HEK293 (cell line): ENCODE measurements at regions not wholly inside any gene's neighbourhood (a gene's known extent, or its start where the extent isn't known, plus 50 kb on each side); places are given as distances from the start of the nearest gene placed in this dataset.

Experiments
- CTCF ChIA-PET: fragments of 350-600 bp; formaldehyde crosslinking; extraction: SDS; loops from one replicate; lab custom pipeline; 2021; ENCODE audit warnings: antibody characterized with exemption; lab: Yijun Ruan, JAX
- POLR2A ChIA-PET: fragments of 300-600 bp; formaldehyde crosslinking; extraction: SDS; loops from one replicate; lab custom pipeline; 2020; ENCODE audit warnings: antibody characterized with exemption, inconsistent platforms; lab: Yijun Ruan, JAX
- H3K27ac ChIP-seq: fragments of 200-500 bp; sonication (Bioruptor generic); 2 replicates; pipeline ENCODE4 v1.5.1; 2014; ENCODE audit warnings: low read depth, low read length, control low read depth, inconsistent platforms; ENCODE audit errors: extremely low read depth
- H3K36me3 ChIP-seq, 2 experiments: fragments of 200-500 bp in 1 of 2; sonication (Bioruptor generic) in 1 of 2; 1 replicate in 1 of 2; 2 replicates in 1 of 2; pipeline ENCODE4 v1.5.1; 2014 to 2017; ENCODE audit warnings: inconsistent platforms in 2 of 2, low read length in 2 of 2; ENCODE audit not compliant: control insufficient read depth in 2 of 2, insufficient read depth in 1 of 2
- H3K4me1 ChIP-seq: fragments of 200-500 bp; sonication (Bioruptor generic); 2 replicates; pipeline ENCODE4 v1.5.1; 2014; ENCODE audit warnings: mild to moderate bottlenecking, low read length, inconsistent platforms; ENCODE audit not compliant: control insufficient read depth, insufficient read depth
- H3K4me3 ChIP-seq: 2 replicates; pipeline ENCODE4 v1.5.1; 2011; ENCODE audit warnings: low read depth, mild to moderate bottlenecking, control low read depth, low read length, moderate library complexity
- H3K9me3 ChIP-seq: fragments of 200-500 bp; sonication (Bioruptor generic); 2 replicates; pipeline ENCODE4 v1.5.1; 2014; ENCODE audit warnings: low read depth, low read length, inconsistent platforms; ENCODE audit not compliant: control insufficient read depth, insufficient read depth
- BCL11B ChIP-seq: fragments of 450-650 bp; formaldehyde crosslinking; IDR thresholded peaks from 2 replicates; pipeline ENCODE4 v1.5.1; 2016; ENCODE audit warnings: low read depth, missing biosample characterization, missing genetic modification characterization
- KLF7 ChIP-seq: fragments of 450-650 bp; formaldehyde crosslinking; IDR thresholded peaks from 2 replicates; pipeline ENCODE4 v1.5.1; 2016; ENCODE audit warnings: missing biosample characterization, missing genetic modification characterization, borderline replicate concordance
- PATZ1 ChIP-seq: fragments of 450-650 bp; formaldehyde crosslinking; IDR thresholded peaks from 2 replicates; pipeline ENCODE4 v1.5.1; 2016; ENCODE audit warnings: missing biosample characterization, missing genetic modification characterization
- SP2 ChIP-seq: fragments of 450-650 bp; formaldehyde crosslinking; IDR thresholded peaks from 2 replicates; pipeline ENCODE4 v1.5.1; 2016; ENCODE audit warnings: missing biosample characterization, missing genetic modification characterization
- TCF7L2 ChIP-seq: IDR thresholded peaks from 2 replicates; pipeline ENCODE4 v1.6.1; 2011; ENCODE audit warnings: low read depth, mild to moderate bottlenecking, inconsistent platforms, low read length, moderate library complexity, borderline replicate concordance
- ZBTB44 ChIP-seq: fragments of 450-650 bp; IDR thresholded peaks from 2 replicates; pipeline ENCODE4 v1.5.1; 2018; ENCODE audit warnings: missing biosample characterization, mild to moderate bottlenecking, missing genetic modification characterization
- ZFHX2 ChIP-seq: fragments of 450-650 bp; formaldehyde crosslinking; conservative IDR thresholded peaks from 2 replicates; pipeline ENCODE4 v1.5.1; 2016; ENCODE audit warnings: missing biosample characterization, missing genetic modification characterization
- ZNF175 ChIP-seq: fragments of 450-650 bp; formaldehyde crosslinking; IDR thresholded peaks from 2 replicates; pipeline ENCODE4 v1.5.1; 2016; ENCODE audit warnings: missing biosample characterization, missing genetic modification characterization
- ZNF18 ChIP-seq: fragments of 450-650 bp; formaldehyde crosslinking; IDR thresholded peaks from 2 replicates; pipeline ENCODE4 v1.5.1; 2016; ENCODE audit warnings: missing biosample characterization, missing genetic modification characterization
- ZNF211 ChIP-seq: fragments of 450-650 bp; formaldehyde crosslinking; IDR thresholded peaks from 2 replicates; pipeline ENCODE4 v1.5.1; 2016; ENCODE audit warnings: low read depth, missing biosample characterization, missing genetic modification characterization
- ZNF280D ChIP-seq: fragments of 450-650 bp; formaldehyde crosslinking; IDR thresholded peaks from 2 replicates; pipeline ENCODE4 v1.5.1; 2016; ENCODE audit warnings: missing biosample characterization, missing genetic modification characterization
- ZNF292 ChIP-seq: fragments of 450-650 bp; formaldehyde crosslinking; IDR thresholded peaks from 2 replicates; pipeline ENCODE4 v1.5.1; 2016; ENCODE audit warnings: low read depth, missing biosample characterization, missing genetic modification characterization, borderline replicate concordance
- ZNF302 ChIP-seq: fragments of 450-650 bp; formaldehyde crosslinking; IDR thresholded peaks from 2 replicates; pipeline ENCODE4 v1.5.1; 2016; ENCODE audit warnings: missing biosample characterization, missing genetic modification characterization, low read depth
- ZNF350 ChIP-seq: fragments of 450-650 bp; formaldehyde crosslinking; IDR thresholded peaks from 2 replicates; pipeline ENCODE4 v1.5.0; 2017; ENCODE audit warnings: missing biosample characterization, mild to moderate bottlenecking, missing genetic modification characterization
- ZNF398 ChIP-seq: fragments of 450-650 bp; formaldehyde crosslinking; IDR thresholded peaks from 2 replicates; pipeline ENCODE4 v1.5.1; 2017; ENCODE audit warnings: missing biosample characterization, missing genetic modification characterization
- ZNF426 ChIP-seq: fragments of 450-650 bp; formaldehyde crosslinking; IDR thresholded peaks from 2 replicates; pipeline ENCODE4 v1.5.1; 2017; ENCODE audit warnings: missing biosample characterization, missing genetic modification characterization, mild to moderate bottlenecking, inconsistent platforms, moderate library complexity
- ZNF529 ChIP-seq: fragments of 450-650 bp; formaldehyde crosslinking; IDR thresholded peaks from 2 replicates; pipeline ENCODE4 v1.5.1; 2017; ENCODE audit warnings: missing genetic modification characterization, missing biosample characterization; ENCODE audit not compliant: insufficient replicate concordance
- ZNF530 ChIP-seq: fragments of 450-650 bp; formaldehyde crosslinking; IDR thresholded peaks from 2 replicates; pipeline ENCODE4 v1.5.1; 2016; ENCODE audit warnings: low read depth, missing biosample characterization, missing genetic modification characterization
- ZNF548 ChIP-seq: fragments of 450-650 bp; formaldehyde crosslinking; IDR thresholded peaks from 2 replicates; pipeline ENCODE4 v1.5.1; 2016; ENCODE audit warnings: missing biosample characterization, missing genetic modification characterization
- ZNF623 ChIP-seq: fragments of 450-650 bp; formaldehyde crosslinking; IDR thresholded peaks from 2 replicates; pipeline ENCODE4 v1.5.1; 2016; ENCODE audit warnings: missing biosample characterization, missing genetic modification characterization
- ZNF664 ChIP-seq: fragments of 450-650 bp; formaldehyde crosslinking; IDR thresholded peaks from 2 replicates; pipeline ENCODE4 v1.5.1; 2016; ENCODE audit warnings: missing biosample characterization, missing genetic modification characterization
- ZNF701 ChIP-seq: fragments of 450-650 bp; formaldehyde crosslinking; IDR thresholded peaks from 2 replicates; pipeline ENCODE4 v1.5.1; 2016; ENCODE audit warnings: missing biosample characterization, missing genetic modification characterization
- ZNF843 ChIP-seq: fragments of 450-650 bp; formaldehyde crosslinking; IDR thresholded peaks from 2 replicates; pipeline ENCODE4 v1.5.1; 2016; ENCODE audit warnings: missing biosample characterization, missing genetic modification characterization
- ZSCAN23 ChIP-seq: fragments of 450-650 bp; formaldehyde crosslinking; IDR thresholded peaks from 2 replicates; pipeline ENCODE4 v1.5.1; 2016; ENCODE audit warnings: missing biosample characterization, missing genetic modification characterization

GRCh38 chr16:61385392-61386071 is 650.7 kb downstream of the CDH8 start:
- Histone ChIP-seq H3K4me3 (no peak overlapping the region), H3K27ac (no peak overlapping the region), H3K36me3 (no peaks in the 10 kb centered on the region), H3K4me1 (no peaks in the 10 kb centered on the region), H3K9me3 (no peaks in the 10 kb centered on the region)
- ChIA-PET POLR2A (no interaction called here), CTCF (no interaction called here)
- no peak for TF ChIP-seq KLF7 (tag by site-specific recombination)
- no peak for TF ChIP-seq ZNF175 (tag by site-specific recombination)
- TF ChIP-seq BCL11B: no peak
- no peak for TF ChIP-seq ZNF529
- TF ChIP-seq ZNF18 (tag by site-specific recombination): no peak
- no peak for TF ChIP-seq ZNF302 (tag by site-specific recombination)
- no peak for TF ChIP-seq ZSCAN23 (tag by site-specific recombination)
- no peak for TF ChIP-seq ZNF701 (tag by site-specific recombination)
- TF ChIP-seq ZFHX2 (tag by site-specific recombination): no peak
- no peak for TF ChIP-seq ZNF211 (tag by site-specific recombination)
- TF ChIP-seq ZNF664: no peak
- TF ChIP-seq ZNF350 (tag by site-specific recombination): no peak
- TF ChIP-seq PATZ1: no peak
- no peak for TF ChIP-seq ZNF426 (tag by site-specific recombination)
- TF ChIP-seq TCF7L2: no peak
- TF ChIP-seq ZNF843 (tag by site-specific recombination): no peak
- TF ChIP-seq ZNF623 (tag by site-specific recombination): no peak
- no peak for TF ChIP-seq ZNF398 (tag by site-specific recombination)
- no peak for TF ChIP-seq ZNF292 (tag by site-specific recombination)
- no peak for TF ChIP-seq SP2

- H3K36me3 ChIP-seq: no peaks in the 10 kb centered on the region
- no peaks in the 10 kb centered on the region for H3K9me3 ChIP-seq
- H3K4me1 ChIP-seq: no peaks in the 10 kb centered on the region
- H3K4me3 ChIP-seq: no peak overlapping the region
- ChIA-PET POLR2A (no interaction called here), CTCF (no interaction called here)
- no peak overlapping the region for H3K27ac ChIP-seq
- TF ChIP-seq ZNF548 (tag by site-specific recombination) (no peak), ZBTB44 (no peak), ZNF280D (tag by site-specific recombination) (no peak), PATZ1 (no peak), ZNF530 (tag by site-specific recombination) (no peak)
Measured at GRCh38 chr16:61382435-61382834, 653.8 kb downstream of the CDH8 start.
